SK-N-SH (cell line): ENCODE measurements at regions not wholly inside any gene's neighbourhood (a gene's known extent, or its start where the extent isn't known, plus 50 kb on each side); places are given as distances from the start of the nearest gene placed in this dataset.

ENCODE experiments used
- CTCF ChIA-PET: fragments of 300-600, 350-600 bp; formaldehyde crosslinking; extraction: SDS; loops from one replicate; lab custom pipeline; 2021; lab: Yijun Ruan, JAX
- POLR2A ChIA-PET: fragments of 350-600 bp; sonication (Branson Sonifier 250); formaldehyde crosslinking; extraction: SDS; loops from one replicate; lab custom pipeline; 2020; ENCODE audit warnings: antibody characterized with exemption, inconsistent platforms; lab: Yijun Ruan, JAX
- DNase-seq: peaks from one replicate; pipeline ENCODE4 v3.0.0; 2012
- H2AFZ ChIP-seq: fragments of 200-600 bp; sonication (generic); 2 replicates; pipeline ENCODE4 v1.8.1; 2016; ENCODE audit warnings: antibody characterized with exemption, mild to moderate bottlenecking, low read depth
- H3F3A ChIP-seq: fragments of 200-600 bp; sonication (generic); replicated peaks from 2 replicates; pipeline ENCODE3; 2016; ENCODE audit warnings: antibody characterized with exemption, mild to moderate bottlenecking; ENCODE audit not compliant: insufficient read depth
- H3K27ac ChIP-seq, 2 experiments: fragments of 200-500 bp in 1 of 2; fragments of 200-600 bp in 1 of 2; sonication (Bioruptor generic) in 1 of 2; sonication (generic), shearing (Covaris generic) in 1 of 2; 2 replicates each; pipeline versions ENCODE4 v1.5.1 to v1.6.1; 2014 to 2016; ENCODE audit warnings: low read depth in 2 of 2, inconsistent platforms in 1 of 2, low read length in 1 of 2, mild to moderate bottlenecking in 1 of 2, mixed read lengths in 1 of 2
- H3K27me3 ChIP-seq: fragments of 200-600 bp; sonication (generic), shearing (Covaris generic); 2 replicates; pipeline ENCODE4 v1.6.1; 2016; ENCODE audit warnings: mixed run types; ENCODE audit not compliant: insufficient read depth
- H3K36me3 ChIP-seq, 2 experiments: fragments of 200-500 bp in 1 of 2; fragments of 200-600 bp in 1 of 2; sonication (Bioruptor generic) in 1 of 2; sonication (generic) in 1 of 2; replicated peaks in 1 of 2; 2 replicates each; pipeline versions ENCODE3 to v1.5.1; 2014 to 2016; ENCODE audit warnings: low read length in 1 of 2, mild to moderate bottlenecking in 1 of 2; ENCODE audit not compliant: insufficient read depth in 2 of 2, control insufficient read depth in 1 of 2
- H3K4me1 ChIP-seq, 2 experiments: fragments of 200-500 bp in 1 of 2; fragments of 200-600 bp in 1 of 2; sonication (Bioruptor generic) in 1 of 2; sonication (generic), shearing (Covaris generic) in 1 of 2; 2 replicates each; pipeline versions ENCODE4 v1.5.1 to v1.6.1; 2014 to 2016; ENCODE audit warnings: low read depth in 1 of 2, low read length in 1 of 2, mixed run types in 1 of 2; ENCODE audit not compliant: insufficient read depth in 2 of 2, control insufficient read depth in 1 of 2
- H3K4me2 ChIP-seq: fragments of 200-600 bp; sonication (generic), shearing (Covaris generic); 2 replicates; pipeline ENCODE4 v1.6.1; 2017; ENCODE audit warnings: mixed run types
- H3K4me3 ChIP-seq, 2 experiments: fragments of 200-500 bp in 1 of 2; fragments of 200-600 bp in 1 of 2; sonication (Bioruptor generic) in 1 of 2; sonication (generic), shearing (Covaris generic) in 1 of 2; 2 replicates each; pipeline versions ENCODE4 v1.5.1 to v1.8.1; 2014 to 2016; ENCODE audit warnings: low read depth in 2 of 2, inconsistent platforms in 1 of 2, low read length in 1 of 2, mild to moderate bottlenecking in 1 of 2, mixed read lengths in 1 of 2, moderate library complexity in 1 of 2
- H3K79me2 ChIP-seq: fragments of 200-600 bp; sonication (generic); 2 replicates; pipeline ENCODE4 v1.8.1; 2017; ENCODE audit warnings: mild to moderate bottlenecking; ENCODE audit not compliant: insufficient read depth
- H3K9ac ChIP-seq: fragments of 200-600 bp; sonication (generic); 2 replicates; pipeline ENCODE4 v1.6.1; 2017; ENCODE audit warnings: mixed run types
- H3K9me2 ChIP-seq: fragments of 200-600 bp; sonication (generic); 2 replicates; pipeline ENCODE4 v1.6.1; 2017; ENCODE audit warnings: mixed run types
- H3K9me3 ChIP-seq: fragments of 200-600 bp; sonication (generic); 2 replicates; pipeline ENCODE4 v1.6.1; 2017; ENCODE audit warnings: mixed run types, mild to moderate bottlenecking, moderate library complexity
- H4K20me1 ChIP-seq: fragments of 200-600 bp; sonication (generic); 2 replicates; pipeline ENCODE4 v1.6.1; 2017; ENCODE audit warnings: mild to moderate bottlenecking, mixed run types; ENCODE audit not compliant: insufficient read depth
- CHD2 ChIP-seq: fragments of 150-350 bp; IDR thresholded peaks from 2 replicates; pipeline ENCODE4 v1.6.1; 2018; ENCODE audit warnings: low read length; ENCODE audit not compliant: partially characterized antibody
- EP300 ChIP-seq, 2 experiments: IDR thresholded peaks; 2 replicates each; pipeline versions ENCODE4 v1.4.0 to v1.6.1; 2012; ENCODE audit warnings: borderline replicate concordance in 1 of 2, low read depth in 1 of 2, low read length in 1 of 2
- EZH2phosphoT487 ChIP-seq: fragments of 200-600 bp; sonication (generic); IDR thresholded peaks from 2 replicates; pipeline ENCODE4 v1.6.1; 2017; ENCODE audit warnings: low read depth, mixed run types, mild to moderate bottlenecking, antibody characterized with exemption, moderate library complexity, borderline replicate concordance
- FOSL2 ChIP-seq: IDR thresholded peaks from 2 replicates; pipeline ENCODE4 v1.4.0; 2012; ENCODE audit warnings: low read depth, mild to moderate bottlenecking, moderate library complexity, borderline replicate concordance
- GABPA ChIP-seq: IDR thresholded peaks from 2 replicates; pipeline ENCODE4 v1.4.0; 2012; ENCODE audit warnings: low read depth, mild to moderate bottlenecking
- MAX ChIP-seq: IDR thresholded peaks from 2 replicates; pipeline ENCODE4 v1.4.0; 2012; ENCODE audit warnings: low read depth
- MXI1 ChIP-seq: IDR thresholded peaks from 2 replicates; pipeline ENCODE4 v1.6.1; 2012; ENCODE audit warnings: mild to moderate bottlenecking, low read depth, low read length, improper control_type of control experiment
- SMC3 ChIP-seq: IDR thresholded peaks from 2 replicates; pipeline ENCODE4 v1.6.1; 2012; ENCODE audit warnings: low read depth, low read length, improper control_type of control experiment
- TEAD4 ChIP-seq: IDR thresholded peaks from 2 replicates; pipeline ENCODE4 v1.4.0; 2012; ENCODE audit warnings: mild to moderate bottlenecking, borderline replicate concordance; ENCODE audit not compliant: insufficient read depth
- YY1 ChIP-seq: IDR thresholded peaks from 2 replicates; pipeline ENCODE4 v1.4.0; 2012; ENCODE audit warnings: low read depth, mild to moderate bottlenecking
- ZBTB33 ChIP-seq: IDR thresholded peaks from 2 replicates; pipeline ENCODE4 v1.4.0; 2012; ENCODE audit warnings: low read depth, borderline replicate concordance
- WGBS: methylation state at CpG from one replicate; pipeline ENCODE4 v1.1.6; 2017; ENCODE audit warnings: low lambda C conversion rate; 5-methylcytosine and 5-hydroxymethylcytosine counted together
- TF ChIP-seq, protein P1 (sequence below): fragments of 200-600 bp; sonication (generic); IDR thresholded peaks from 2 replicates; pipeline ENCODE4 v1.6.1; 2017; ENCODE audit warnings: antibody characterized with exemption, mild to moderate bottlenecking, moderate library complexity

DNA sequence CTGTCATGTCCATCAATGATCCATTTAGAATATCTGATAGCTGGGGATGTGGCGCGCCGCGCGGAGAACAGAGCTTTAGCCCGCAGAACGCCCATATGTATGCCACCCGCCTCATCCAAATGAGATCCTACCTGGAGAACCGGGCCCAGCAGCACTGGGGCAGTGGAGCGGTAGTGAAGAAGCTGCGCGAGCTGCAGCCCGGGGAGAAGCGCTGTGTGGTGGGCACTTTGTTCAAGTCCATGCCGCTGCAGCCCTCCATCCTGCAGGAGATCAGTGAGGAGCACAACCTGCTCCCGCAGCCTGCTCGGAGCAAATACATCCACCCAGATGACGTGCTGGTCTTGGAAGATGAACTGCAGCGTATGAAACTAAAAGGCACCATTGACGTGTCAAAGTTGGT, 313.7 kb downstream of the NR2F1-AS1 start (continued):
- TF ChIP-seq ZBTB33 (no peak), MXI1 (no peak), TEAD4 (no peak)

DNA sequence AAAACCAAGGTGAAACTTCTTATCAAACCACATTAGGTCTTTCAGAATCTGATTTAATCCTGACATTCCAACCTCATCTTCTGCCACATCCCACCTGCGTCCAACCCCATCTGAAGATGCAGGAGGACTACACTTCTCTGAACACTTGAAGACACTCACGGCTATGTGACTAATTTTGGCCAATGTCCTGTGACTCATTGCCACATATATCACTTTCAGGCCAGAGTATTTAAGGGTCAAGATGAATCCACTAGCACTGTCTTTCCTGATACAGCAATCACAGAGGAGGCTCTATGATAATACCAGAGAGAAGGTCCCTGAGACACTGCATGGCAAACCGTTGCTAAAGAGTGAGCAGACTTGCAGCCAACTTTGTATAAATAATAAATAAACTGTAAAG, 323.4 kb downstream of the NR2F1-AS1 start:
- H3K36me3 ChIP-seq, result no peaks in the 10 kb centered on the region
- no peaks in the 10 kb centered on the region for H4K20me1 ChIP-seq
- H3K9ac ChIP-seq, result no peak overlapping the region
- H3F3A ChIP-seq, result no peaks in the 10 kb centered on the region
- no peak overlapping the region for H3K4me3 ChIP-seq
- WGBS, result 73% methylated on average over 3 of the region's 3 CpGs
- ChIA-PET POLR2A (no interaction called here), CTCF (no interaction called here)
- H3K79me2 ChIP-seq, result no peaks in the 10 kb centered on the region
- H3K27me3 ChIP-seq, result no peaks in the 10 kb centered on the region
- H3K4me1 ChIP-seq, result no peaks in the 10 kb centered on the region; a peak in 1 of 4 replicates
- DNase-seq, result no peak
- TF ChIP-seq MAX (no peak), YY1 (no peak), FOSL2 (0 out of 2 replicates have a peak, but pooled peaks have one; percentile 23)
- TF ChIP-seq, all 33 proteins: peak for 1
- Histone ChIP-seq H3K27ac (no peak overlapping the region), H3K4me2 (no peak overlapping the region), H2AFZ (no peak overlapping the region), H3K9me2 (no peaks in the 10 kb centered on the region), H3K9me3 (no peaks in the 10 kb centered on the region)

GRCh38 chr5:93255796-93256195, 325.2 kb downstream of the NR2F1-AS1 start:
- Histone ChIP-seq H3F3A (no peaks in the 10 kb centered on the region), H3K27me3 (no peaks in the 10 kb centered on the region), H3K9me2 (no peaks in the 10 kb centered on the region), H3K36me3 (no peaks in the 10 kb centered on the region), H3K4me1 (no peaks in the 10 kb centered on the region; a peak in 2 of 4 replicates), H2AFZ (no peak overlapping the region), H3K4me2 (no peak overlapping the region), H3K4me3 (no peak overlapping the region), H3K9ac (no peak overlapping the region), H4K20me1 (no peaks in the 10 kb centered on the region), H3K27ac (no peak overlapping the region), H3K79me2 (no peaks in the 10 kb centered on the region), H3K9me3 (no peaks in the 10 kb centered on the region)
- no peak for DNase-seq
- no peak for TF ChIP-seq ZBTB33
- no peak for TF ChIP-seq GABPA
- TF ChIP-seq EZH2phosphoT487, result no peak
- no peak for TF ChIP-seq EP300 (IDR thresholded peaks at IDR 0.05; ENCODE audit: borderline replicate concordance in 1 of 2, low read depth in 1 of 2, low read length in 1 of 2)
- TF ChIP-seq, protein P1, sequence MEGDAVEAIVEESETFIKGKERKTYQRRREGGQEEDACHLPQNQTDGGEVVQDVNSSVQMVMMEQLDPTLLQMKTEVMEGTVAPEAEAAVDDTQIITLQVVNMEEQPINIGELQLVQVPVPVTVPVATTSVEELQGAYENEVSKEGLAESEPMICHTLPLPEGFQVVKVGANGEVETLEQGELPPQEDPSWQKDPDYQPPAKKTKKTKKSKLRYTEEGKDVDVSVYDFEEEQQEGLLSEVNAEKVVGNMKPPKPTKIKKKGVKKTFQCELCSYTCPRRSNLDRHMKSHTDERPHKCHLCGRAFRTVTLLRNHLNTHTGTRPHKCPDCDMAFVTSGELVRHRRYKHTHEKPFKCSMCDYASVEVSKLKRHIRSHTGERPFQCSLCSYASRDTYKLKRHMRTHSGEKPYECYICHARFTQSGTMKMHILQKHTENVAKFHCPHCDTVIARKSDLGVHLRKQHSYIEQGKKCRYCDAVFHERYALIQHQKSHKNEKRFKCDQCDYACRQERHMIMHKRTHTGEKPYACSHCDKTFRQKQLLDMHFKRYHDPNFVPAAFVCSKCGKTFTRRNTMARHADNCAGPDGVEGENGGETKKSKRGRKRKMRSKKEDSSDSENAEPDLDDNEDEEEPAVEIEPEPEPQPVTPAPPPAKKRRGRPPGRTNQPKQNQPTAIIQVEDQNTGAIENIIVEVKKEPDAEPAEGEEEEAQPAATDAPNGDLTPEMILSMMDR, result no peak
- no peak for TF ChIP-seq SMC3
- no peak for TF ChIP-seq CHD2
- POLR2A ChIA-PET, result no interaction called here
- CTCF ChIA-PET, result no interaction called here
